HCT116 (cell line): ENCODE measurements at regions not wholly inside any gene's neighbourhood (a gene's known extent, or its start where the extent isn't known, plus 50 kb on each side); places are given as distances from the start of the nearest gene placed in this dataset.

Experiments
- ATAC-seq: fragments of 200-7000 bp; cut with Tn5 transposase; 2 replicates; pipeline ENCODE4 v1.9.1; 2020; ENCODE audit warnings: mild to moderate bottlenecking, moderate library complexity
- BruUV-seq: library from RNA; stranded (reverse); fragments of 400-500 nt; replicated peaks from 2 replicates; lab custom pipeline; 2021; lab: Mats Ljungman, UMichigan
- CTCF ChIA-PET: fragments of 300-600 bp; sonication (Branson Sonifier 250); formaldehyde crosslinking; loops from one replicate; lab custom pipeline; 2021; ENCODE audit warnings: antibody characterized with exemption; lab: Charles Lee
- POLR2A ChIA-PET: fragments of 300-600, 350-600 bp; sonication (Branson Sonifier 250); formaldehyde crosslinking; loops from one replicate; lab custom pipeline; 2021; ENCODE audit warnings: antibody characterized with exemption; lab: Charles Lee
- RAD21 ChIA-PET, 2 experiments: fragments of 300-600 bp; sonication (Branson Sonifier 250); formaldehyde crosslinking; loops; one replicate each; lab custom pipeline; 2023; ENCODE audit warnings: low total read pairs in 2 of 2; ENCODE audit not compliant: uncharacterized antibody in 2 of 2, unreplicated experiment in 2 of 2, low non-redundant PET in 1 of 2; lab: Charles Lee
- DNase-seq: peaks from one replicate; pipeline ENCODE4 v3.0.0-alpha.2; 2010; ENCODE audit warnings: low read depth, low spot score
- H2AFZ ChIP-seq: fragments of 200-600 bp; shearing (Covaris generic), sonication (generic); 2 replicates; pipeline ENCODE4 v1.6.1; 2017; ENCODE audit warnings: low read depth, mixed run types, mixed read lengths, antibody characterized with exemption, low read length; ENCODE audit not compliant: poor library complexity, severe bottlenecking
- H3K27ac ChIP-seq: 2 replicates; pipeline ENCODE4 v1.5.1; 2012; ENCODE audit warnings: low read depth, low read length
- H3K27me3 ChIP-seq: fragments of 200-600 bp; sonication (generic); 2 replicates; pipeline ENCODE4 v1.6.1; 2016; ENCODE audit warnings: mixed run types, low read length, mixed read lengths; ENCODE audit not compliant: insufficient read depth
- H3K36me3 ChIP-seq, 2 experiments: fragments of 200-500 bp in 1 of 2; fragments of 200-600 bp in 1 of 2; sonication (Bioruptor generic) in 1 of 2; sonication (generic) in 1 of 2; 2 replicates each; pipeline versions ENCODE4 v1.5.1 to v1.6.1; 2014 to 2016; ENCODE audit warnings: low read length in 2 of 2, inconsistent platforms in 1 of 2, mixed read lengths in 1 of 2, mixed run types in 1 of 2; ENCODE audit not compliant: insufficient read depth in 2 of 2, control insufficient read depth in 1 of 2
- H3K4me1 ChIP-seq, 2 experiments: fragments of 200-600 bp in 1 of 2; sonication (generic) in 1 of 2; 2 replicates each; pipeline versions ENCODE4 v1.5.1 to v1.6.1; 2012 to 2017; ENCODE audit warnings: low read length in 2 of 2, inconsistent platforms in 1 of 2, mild to moderate bottlenecking in 1 of 2, mixed read lengths in 1 of 2, mixed run types in 1 of 2, moderate library complexity in 1 of 2; ENCODE audit not compliant: insufficient read depth in 2 of 2, control insufficient read depth in 1 of 2
- H3K4me2 ChIP-seq: fragments of 200-600 bp; sonication (generic); 2 replicates; pipeline ENCODE4 v1.6.1; 2017; ENCODE audit warnings: mixed run types, low read length, mixed read lengths
- H3K4me3 ChIP-seq, 2 experiments: fragments of 200-600 bp in 1 of 2; sonication (generic) in 1 of 2; replicated peaks in 1 of 2; 2 replicates each; pipeline ENCODE4 v1.5.1; 2011 to 2016; ENCODE audit warnings: low read length in 2 of 2, control low read depth in 1 of 2, low read depth in 1 of 2, mild to moderate bottlenecking in 1 of 2, mixed read lengths in 1 of 2, mixed run types in 1 of 2
- H3K79me2 ChIP-seq: fragments of 200-600 bp; sonication (generic); 2 replicates; pipeline ENCODE4 v1.6.1; 2017; ENCODE audit warnings: mild to moderate bottlenecking, mixed run types, low read length, moderate library complexity, mixed read lengths; ENCODE audit not compliant: insufficient read depth
- H3K9ac ChIP-seq: fragments of 200-600 bp; sonication (generic); 2 replicates; pipeline ENCODE4 v1.6.1; 2016; ENCODE audit warnings: low read length, mixed read lengths
- H3K9me2 ChIP-seq: fragments of 200-600 bp; sonication (generic), shearing (Covaris generic); 2 replicates; pipeline ENCODE4 v1.6.1; 2017; ENCODE audit warnings: mixed run types, mild to moderate bottlenecking, moderate library complexity; ENCODE audit not compliant: insufficient read depth
- H3K9me3 ChIP-seq, 2 experiments: fragments of 200-500 bp in 1 of 2; fragments of 200-600 bp in 1 of 2; sonication (Bioruptor generic) in 1 of 2; sonication (generic) in 1 of 2; 2 replicates each; pipeline ENCODE4 v1.6.1; 2014 to 2017; ENCODE audit warnings: low read length in 2 of 2, mixed read lengths in 2 of 2, inconsistent platforms in 1 of 2, low read depth in 1 of 2, mild to moderate bottlenecking in 1 of 2, mixed run types in 1 of 2, moderate library complexity in 1 of 2; ENCODE audit not compliant: control insufficient read depth in 1 of 2, insufficient read depth in 1 of 2
- H4K20me1 ChIP-seq: fragments of 200-600 bp; sonication (generic), shearing (Covaris generic); 2 replicates; pipeline ENCODE4 v1.6.1; 2017; ENCODE audit warnings: mixed run types, mild to moderate bottlenecking, moderate library complexity; ENCODE audit not compliant: insufficient read depth
- CEBPB ChIP-seq: IDR thresholded peaks from 2 replicates; pipeline ENCODE4 v1.6.1; 2012; ENCODE audit warnings: low read depth
- ELF1 ChIP-seq: IDR thresholded peaks from 2 replicates; pipeline ENCODE4 v1.6.1; 2012; ENCODE audit warnings: low read depth, borderline replicate concordance
- EZH2phosphoT487 ChIP-seq: fragments of 200-600 bp; IDR thresholded peaks from 2 replicates; pipeline ENCODE4 v1.6.1; 2018; ENCODE audit warnings: antibody characterized with exemption, borderline replicate concordance
- FOSL1 ChIP-seq: IDR thresholded peaks from 2 replicates; pipeline ENCODE4 v1.6.1; 2012; ENCODE audit warnings: low read depth
- POLR2AphosphoS5 ChIP-seq: IDR thresholded peaks from 2 replicates; pipeline ENCODE4 v1.6.1; 2011; ENCODE audit warnings: mild to moderate bottlenecking, low read depth, low read length, moderate library complexity
- RAD21 ChIP-seq: IDR thresholded peaks from 2 replicates; pipeline ENCODE4 v1.6.1; 2012; ENCODE audit warnings: low read depth, mild to moderate bottlenecking
- SP1 ChIP-seq: IDR thresholded peaks from 2 replicates; pipeline ENCODE4 v1.6.1; 2012; ENCODE audit warnings: low read depth
- SRF ChIP-seq: IDR thresholded peaks from 2 replicates; pipeline ENCODE4 v1.6.1; 2012; ENCODE audit warnings: low read depth
- TCF7L2 ChIP-seq: IDR thresholded peaks from 2 replicates; pipeline ENCODE4 v1.7.0; 2011; ENCODE audit warnings: borderline replicate concordance, inconsistent platforms; ENCODE audit not compliant: insufficient read depth, insufficient read length; ENCODE audit errors: extremely low read depth
- YY1 ChIP-seq: IDR thresholded peaks from 2 replicates; pipeline ENCODE4 v1.6.1; 2011; ENCODE audit warnings: low read length, low read depth, moderate library complexity, mild to moderate bottlenecking; ENCODE audit not compliant: insufficient replicate concordance; ENCODE audit errors: extremely low read depth
- ZFX ChIP-seq: fragments of 450-650 bp; IDR thresholded peaks from 2 replicates; pipeline ENCODE4 v1.6.1; 2017
- intact Hi-C: fragments of 100-400 bp; cut with micrococcal nuclease; formaldehyde crosslinking; loops from 2 replicates; pipeline ENCODE4 v1.10.0; 2022
- TF ChIP-seq, protein P1 (sequence below): IDR thresholded peaks from 2 replicates; pipeline ENCODE4 v1.6.1; 2012
- TF ChIP-seq, protein P2 (sequence below): IDR thresholded peaks from 2 replicates; pipeline ENCODE4 v1.6.1; 2011; ENCODE audit warnings: mild to moderate bottlenecking, low read length, moderate library complexity; ENCODE audit not compliant: insufficient replicate concordance; ENCODE audit errors: extremely low read depth
- TF ChIP-seq, protein P3 (sequence below): IDR thresholded peaks from 2 replicates; pipeline ENCODE4 v1.6.1; 2012
- TF ChIP-seq, protein P4 (sequence below): IDR thresholded peaks from 2 replicates; pipeline ENCODE4 v1.6.1; 2012; ENCODE audit warnings: low read depth

DNA sequence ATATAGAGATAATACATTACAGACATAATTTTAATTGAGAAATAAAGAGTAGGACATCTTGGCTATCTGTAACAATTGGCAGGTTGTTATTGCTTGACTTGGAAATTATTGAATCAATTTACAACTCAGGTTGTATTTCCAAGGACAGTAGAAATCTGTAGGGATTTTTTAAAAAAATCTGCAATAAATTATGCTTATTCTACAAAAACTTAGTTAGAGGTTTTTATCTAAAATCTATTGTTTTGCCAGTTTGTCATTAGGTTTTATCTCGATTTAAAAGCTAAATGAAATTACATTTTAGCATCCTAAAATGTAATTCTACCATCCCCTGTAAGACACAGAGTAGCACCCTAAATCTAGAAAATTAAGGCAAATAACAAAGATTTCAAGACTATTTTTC, 408.8 kb downstream of the COL11A1 start (continued):
- TF ChIP-seq, protein P1, sequence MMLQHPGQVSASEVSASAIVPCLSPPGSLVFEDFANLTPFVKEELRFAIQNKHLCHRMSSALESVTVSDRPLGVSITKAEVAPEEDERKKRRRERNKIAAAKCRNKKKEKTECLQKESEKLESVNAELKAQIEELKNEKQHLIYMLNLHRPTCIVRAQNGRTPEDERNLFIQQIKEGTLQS: no peak
- TF ChIP-seq ZFX: no peak
- TF ChIP-seq, protein P2, sequence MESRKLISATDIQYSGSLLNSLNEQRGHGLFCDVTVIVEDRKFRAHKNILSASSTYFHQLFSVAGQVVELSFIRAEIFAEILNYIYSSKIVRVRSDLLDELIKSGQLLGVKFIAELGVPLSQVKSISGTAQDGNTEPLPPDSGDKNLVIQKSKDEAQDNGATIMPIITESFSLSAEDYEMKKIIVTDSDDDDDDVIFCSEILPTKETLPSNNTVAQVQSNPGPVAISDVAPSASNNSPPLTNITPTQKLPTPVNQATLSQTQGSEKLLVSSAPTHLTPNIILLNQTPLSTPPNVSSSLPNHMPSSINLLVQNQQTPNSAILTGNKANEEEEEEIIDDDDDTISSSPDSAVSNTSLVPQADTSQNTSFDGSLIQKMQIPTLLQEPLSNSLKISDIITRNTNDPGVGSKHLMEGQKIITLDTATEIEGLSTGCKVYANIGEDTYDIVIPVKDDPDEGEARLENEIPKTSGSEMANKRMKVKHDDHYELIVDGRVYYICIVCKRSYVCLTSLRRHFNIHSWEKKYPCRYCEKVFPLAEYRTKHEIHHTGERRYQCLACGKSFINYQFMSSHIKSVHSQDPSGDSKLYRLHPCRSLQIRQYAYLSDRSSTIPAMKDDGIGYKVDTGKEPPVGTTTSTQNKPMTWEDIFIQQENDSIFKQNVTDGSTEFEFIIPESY: no peak
- TF ChIP-seq, protein P3, sequence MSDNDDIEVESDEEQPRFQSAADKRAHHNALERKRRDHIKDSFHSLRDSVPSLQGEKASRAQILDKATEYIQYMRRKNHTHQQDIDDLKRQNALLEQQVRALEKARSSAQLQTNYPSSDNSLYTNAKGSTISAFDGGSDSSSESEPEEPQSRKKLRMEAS: no peak
- TF ChIP-seq SP1: no peak

DNA sequence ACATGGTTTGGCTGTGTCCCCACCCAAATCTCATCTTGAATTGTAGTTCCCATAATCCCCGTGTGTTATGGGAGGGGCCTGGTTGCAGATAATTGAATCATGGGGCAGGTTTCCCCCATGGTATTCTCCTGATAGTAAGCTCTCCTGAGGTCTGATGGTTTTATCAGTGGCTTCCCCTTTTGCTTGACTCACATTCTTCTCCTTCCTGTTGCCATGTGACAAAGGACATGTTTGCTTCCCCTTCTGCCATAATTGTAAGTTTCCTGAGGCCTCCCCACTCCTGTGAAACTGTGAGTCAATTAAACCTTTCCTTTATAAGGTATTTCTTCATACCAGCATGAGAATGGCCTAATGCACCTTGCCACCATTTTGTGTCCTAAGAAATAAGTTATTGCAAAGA, 415.0 kb downstream of the COL11A1 start:
- DNase-seq (no peak), ATAC-seq (no peak)
- Histone ChIP-seq H3K4me3 (no peak overlapping the region), H3K27me3 (no peaks in the 10 kb centered on the region), H2AFZ (no peak overlapping the region), H4K20me1 (no peaks in the 10 kb centered on the region), H3K27ac (no peak overlapping the region), H3K9ac (no peak overlapping the region), H3K4me2 (no peak overlapping the region), H3K36me3 (no peaks in the 10 kb centered on the region), H3K9me3 (peaks cover 0 to 8% of the 10 kb centered on the region in 2 experiments; a peak in 1 of 4 replicates), H3K79me2 (no peaks in the 10 kb centered on the region), H3K4me1 (no peaks in the 10 kb centered on the region), H3K9me2 (no peaks in the 10 kb centered on the region)
- ChIA-PET CTCF (no interaction called here), POLR2A (no interaction called here), RAD21 (no interaction called here)
- no peak for TF ChIP-seq RAD21
- no peak for TF ChIP-seq TCF7L2
- no peak for TF ChIP-seq SRF
- no peak for TF ChIP-seq YY1
- TF ChIP-seq, protein P3: no peak
- TF ChIP-seq ELF1: no peak
- TF ChIP-seq SP1: no peak
- no peak for TF ChIP-seq EZH2phosphoT487
- TF ChIP-seq, protein P4, sequence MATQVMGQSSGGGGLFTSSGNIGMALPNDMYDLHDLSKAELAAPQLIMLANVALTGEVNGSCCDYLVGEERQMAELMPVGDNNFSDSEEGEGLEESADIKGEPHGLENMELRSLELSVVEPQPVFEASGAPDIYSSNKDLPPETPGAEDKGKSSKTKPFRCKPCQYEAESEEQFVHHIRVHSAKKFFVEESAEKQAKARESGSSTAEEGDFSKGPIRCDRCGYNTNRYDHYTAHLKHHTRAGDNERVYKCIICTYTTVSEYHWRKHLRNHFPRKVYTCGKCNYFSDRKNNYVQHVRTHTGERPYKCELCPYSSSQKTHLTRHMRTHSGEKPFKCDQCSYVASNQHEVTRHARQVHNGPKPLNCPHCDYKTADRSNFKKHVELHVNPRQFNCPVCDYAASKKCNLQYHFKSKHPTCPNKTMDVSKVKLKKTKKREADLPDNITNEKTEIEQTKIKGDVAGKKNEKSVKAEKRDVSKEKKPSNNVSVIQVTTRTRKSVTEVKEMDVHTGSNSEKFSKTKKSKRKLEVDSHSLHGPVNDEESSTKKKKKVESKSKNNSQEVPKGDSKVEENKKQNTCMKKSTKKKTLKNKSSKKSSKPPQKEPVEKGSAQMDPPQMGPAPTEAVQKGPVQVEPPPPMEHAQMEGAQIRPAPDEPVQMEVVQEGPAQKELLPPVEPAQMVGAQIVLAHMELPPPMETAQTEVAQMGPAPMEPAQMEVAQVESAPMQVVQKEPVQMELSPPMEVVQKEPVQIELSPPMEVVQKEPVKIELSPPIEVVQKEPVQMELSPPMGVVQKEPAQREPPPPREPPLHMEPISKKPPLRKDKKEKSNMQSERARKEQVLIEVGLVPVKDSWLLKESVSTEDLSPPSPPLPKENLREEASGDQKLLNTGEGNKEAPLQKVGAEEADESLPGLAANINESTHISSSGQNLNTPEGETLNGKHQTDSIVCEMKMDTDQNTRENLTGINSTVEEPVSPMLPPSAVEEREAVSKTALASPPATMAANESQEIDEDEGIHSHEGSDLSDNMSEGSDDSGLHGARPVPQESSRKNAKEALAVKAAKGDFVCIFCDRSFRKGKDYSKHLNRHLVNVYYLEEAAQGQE: no peak
- no peak for TF ChIP-seq FOSL1
- TF ChIP-seq CEBPB: no peak
- TF ChIP-seq ZFX: no peak
- TF ChIP-seq POLR2AphosphoS5: no peak
- intact Hi-C loops: no loop called here
- no TSS peak for BruUV-seq
